ENCODE measurements at regions not wholly inside any gene's neighbourhood (a gene's known extent, or its start where the extent isn't known, plus 50 kb on each side); places are given as distances from the start of the nearest gene placed in this dataset.

DNA sequence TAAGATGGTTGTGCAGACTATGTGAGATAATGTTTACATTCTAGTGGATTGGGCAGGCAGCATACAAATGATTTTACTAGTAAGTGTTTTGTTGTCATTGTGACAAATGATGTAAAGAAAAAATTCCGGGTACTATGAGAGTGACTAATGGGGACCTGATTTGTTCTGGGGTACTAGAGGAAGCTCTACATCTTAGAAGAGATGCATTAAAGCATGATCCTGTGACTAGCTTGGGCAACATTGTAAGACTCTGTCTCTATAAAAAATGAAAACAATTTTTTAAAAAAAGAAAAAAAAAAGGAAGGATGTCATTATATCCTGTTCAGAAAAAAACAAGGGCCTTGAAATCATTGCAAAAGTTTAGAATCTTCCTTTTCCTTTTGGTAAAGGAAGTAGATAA, 58.1 kb upstream of the MYRIP start:
- no peak overlapping the region for H3K4me2 ChIP-seq (ENCODE audit: insufficient read depth, low read length)
- CTCF ChIA-PET (ENCODE audit: low intra/inter-chr PET ratio), result no interaction called here

More for the DNA sequence above, 58.1 kb upstream of the MYRIP start:
- TF ChIP-seq EWSR1 (IDR thresholded peaks at IDR 0.05; ENCODE audit: borderline replicate concordance, low read depth, partially characterized antibody) (no peak), PHTF2 (CRISPR knock-in tag; IDR thresholded peaks at IDR 0.05) (no peak), CHD4 (IDR thresholded peaks at IDR 0.05; ENCODE audit: insufficient read depth, insufficient replicate concordance, low read depth, low read length, poor library complexity, severe bottlenecking) (no peak), HMG20A (CRISPR knock-in tag; conservative IDR thresholded peaks at IDR 0.05) (no peak), CC2D1A (IDR thresholded peaks at IDR 0.05) (no peak), CBFB (CRISPR knock-in tag; IDR thresholded peaks at IDR 0.05) (no peak), SRSF1 (IDR thresholded peaks at IDR 0.05; ENCODE audit: low read depth, low read length) (no peak), NR2F6 (CRISPR knock-in tag; IDR thresholded peaks at IDR 0.05) (no peak), ZNF175 (CRISPR knock-in tag; IDR thresholded peaks at IDR 0.05; ENCODE audit: low read depth) (no peak), SIX5 (IDR thresholded peaks at IDR 0.05; ENCODE audit: borderline replicate concordance in 1 of 2, insufficient read depth in 1 of 2, low read depth in 1 of 2, low read length in 2 of 2) (no peak), FOXA1 (IDR thresholded peaks at IDR 0.05; ENCODE audit: borderline replicate concordance) (no peak), GATAD2B (IDR thresholded peaks at IDR 0.05; ENCODE audit: borderline replicate concordance) (no peak), ZBTB8A (IDR thresholded peaks at IDR 0.05; ENCODE audit: partially characterized antibody) (no peak), ZNF699 (CRISPR knock-in tag; IDR thresholded peaks at IDR 0.05; ENCODE audit: insufficient replicate concordance) (no peak), ZNF146 (CRISPR knock-in tag; IDR thresholded peaks at IDR 0.05; ENCODE audit: unreplicated experiment) (no peak)
- TF ChIP-seq, protein P1, sequence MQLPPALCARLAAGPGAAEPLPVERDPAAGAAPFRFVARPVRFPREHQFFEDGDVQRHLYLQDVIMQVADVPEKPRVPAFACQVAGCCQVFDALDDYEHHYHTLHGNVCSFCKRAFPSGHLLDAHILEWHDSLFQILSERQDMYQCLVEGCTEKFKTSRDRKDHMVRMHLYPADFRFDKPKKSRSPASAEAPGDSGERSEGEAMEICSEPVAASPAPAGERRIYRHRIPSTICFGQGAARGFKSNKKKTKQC (CRISPR knock-in tag; IDR thresholded peaks at IDR 0.05), result no peak
- TF ChIP-seq, protein P2, sequence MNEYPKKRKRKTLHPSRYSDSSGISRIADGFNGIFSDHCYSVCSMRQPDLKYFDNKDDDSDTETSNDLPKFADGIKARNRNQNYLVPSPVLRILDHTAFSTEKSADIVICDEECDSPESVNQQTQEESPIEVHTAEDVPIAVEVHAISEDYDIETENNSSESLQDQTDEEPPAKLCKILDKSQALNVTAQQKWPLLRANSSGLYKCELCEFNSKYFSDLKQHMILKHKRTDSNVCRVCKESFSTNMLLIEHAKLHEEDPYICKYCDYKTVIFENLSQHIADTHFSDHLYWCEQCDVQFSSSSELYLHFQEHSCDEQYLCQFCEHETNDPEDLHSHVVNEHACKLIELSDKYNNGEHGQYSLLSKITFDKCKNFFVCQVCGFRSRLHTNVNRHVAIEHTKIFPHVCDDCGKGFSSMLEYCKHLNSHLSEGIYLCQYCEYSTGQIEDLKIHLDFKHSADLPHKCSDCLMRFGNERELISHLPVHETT (CRISPR knock-in tag; conservative IDR thresholded peaks at IDR 0.05 in 1 of 2, IDR thresholded peaks at IDR 0.05 in 1 of 2), result no peak
- Histone ChIP-seq H3K4me3 (no peak overlapping the region), H3K9ac (ENCODE audit: insufficient read depth in 1 of 2, low read depth in 2 of 2, low read length in 2 of 2) (no peak overlapping the region), H3K9me1 (ENCODE audit: control insufficient read depth, insufficient read depth, low read length) (no peaks in the 10 kb centered on the region), H3K4me1 (replicated peaks in 1 of 2; ENCODE audit: control insufficient read depth in 2 of 2, insufficient read depth in 2 of 2, low read length in 2 of 2) (no peaks in the 10 kb centered on the region; a peak in 2 of 5 replicates), H3K79me2 (ENCODE audit: control insufficient read depth, insufficient read depth, low read length) (no peaks in the 10 kb centered on the region), H3K36me3 (ENCODE audit: control insufficient read depth, insufficient read depth, low read length) (no peaks in the 10 kb centered on the region), H3K9me3 (replicated peaks; ENCODE audit: control insufficient read depth, insufficient read depth, low read depth, low read length) (no peaks in the 10 kb centered on the region), H3K27me3 (ENCODE audit: control insufficient read depth in 2 of 2, insufficient read depth in 2 of 2, low read length in 2 of 2) (no peaks in the 10 kb centered on the region), H2AFZ (ENCODE audit: low read depth, low read length) (no peak overlapping the region), H4K20me1 (replicated peaks; ENCODE audit: control insufficient read depth, insufficient read depth, low read length) (no peaks in the 10 kb centered on the region), H3K27ac (ENCODE audit: extremely low read depth, low read depth, low read length) (no peak overlapping the region)
- ATAC-seq (no peak), FAIRE-seq (no peak), DNase-seq (ENCODE audit: extremely low read depth in 1 of 4, low spot score in 3 of 4) (no peak)
- intact Hi-C loops (cut with micrococcal nuclease) (no loop called here), in situ Hi-C loops (cut with MboI) (no loop called here)
- BruUV-seq (replicated peaks), result no TSS peak
- 0% methylated on average over 1 of the region's 1 CpG for WGBS (ENCODE audit: insufficient coverage, low coverage, missing lambda C conversion rate)
- POLR2A ChIA-PET, result no interaction called here

Measured in K562 (cell line).